Lower leg skin (tissue), 3 donors: ENCODE measurements at regions not wholly inside any gene's neighbourhood (a gene's known extent, or its start where the extent isn't known, plus 50 kb on each side); places are given as distances from the start of the nearest gene placed in this dataset.

Experiments used
- CTCF ChIP-seq, 3 donors: fragments of 450-650 bp; IDR thresholded peaks; one replicate each; pipeline ENCODE4 v1.5.1; 2016; ENCODE audit warnings: antibody characterized with exemption in 3 of 3, mild to moderate bottlenecking in 3 of 3, moderate library complexity in 2 of 3
- POLR2A ChIP-seq, 2 donors: fragments of 450-650 bp; IDR thresholded peaks; one replicate each; pipeline ENCODE4 v1.6.1; 2016 to 2017; ENCODE audit warnings: antibody characterized with exemption in 2 of 2, mild to moderate bottlenecking in 1 of 2, moderate library complexity in 1 of 2

GRCh38 chr1:193435781-193436180 lies 249.4 kb upstream of the B3GALT2 start:
- TF ChIP-seq CTCF (IDR thresholded peaks at IDR 0.05) (no peak), POLR2A (IDR thresholded peaks at IDR 0.05) (no peak)
